Retinal pigment epithelial cell (primary cell): ENCODE measurements at regions not wholly inside any gene's neighbourhood (a gene's known extent, or its start where the extent isn't known, plus 50 kb on each side); places are given as distances from the start of the nearest gene placed in this dataset.

Source experiments
- DNase-seq: peaks from one replicate; pipeline ENCODE4 v3.0.0-alpha.2; 2010; ENCODE audit warnings: low read depth
- H3K4me3 ChIP-seq: 2 replicates; pipeline ENCODE4 v1.5.1; 2011; ENCODE audit warnings: mild to moderate bottlenecking, low read length, control low read depth, moderate library complexity
- CTCF ChIP-seq: conservative IDR thresholded peaks from 2 replicates; pipeline ENCODE4 v1.5.1; 2011; ENCODE audit warnings: low read depth, low read length, control low read depth, inconsistent platforms

- DNase-seq: no peak
- no peak overlapping the region for H3K4me3 ChIP-seq
- no peak for TF ChIP-seq CTCF
Measured at GRCh38 chr14:95428557-95428956, 87.9 kb downstream of the SYNE3 start.

- no peak for DNase-seq
- no peak overlapping the region for H3K4me3 ChIP-seq
- TF ChIP-seq CTCF: no peak
Measured at GRCh38 chr14:95426116-95426475, 90.4 kb downstream of the SYNE3 start.

- TF ChIP-seq CTCF: no peak
- no peak for DNase-seq
- no peak overlapping the region for H3K4me3 ChIP-seq
Measured at GRCh38 chr14:95425369-95426115, 90.9 kb downstream of the SYNE3 start.

GRCh38 chr14:95424529-95424928 is 91.9 kb downstream of the SYNE3 start:
- no peak for TF ChIP-seq CTCF
- no peak for DNase-seq
- H3K4me3 ChIP-seq: no peak overlapping the region

- no peak for DNase-seq
- TF ChIP-seq CTCF: no peak
- no peak overlapping the region for H3K4me3 ChIP-seq
Measured at GRCh38 chr14:95421741-95422140, 94.7 kb downstream of the SYNE3 start.

- no peak for TF ChIP-seq CTCF
- no peak for DNase-seq
- H3K4me3 ChIP-seq: no peak overlapping the region
Measured at GRCh38 chr14:95420060-95420459, 96.4 kb downstream of the SYNE3 start.

- H3K4me3 ChIP-seq: no peak overlapping the region
- no peak for TF ChIP-seq CTCF
- no peak for DNase-seq
Measured at GRCh38 chr14:95419569-95419968, 96.9 kb downstream of the SYNE3 start.
